HL-60 (cell line): ENCODE measurements at regions not wholly inside any gene's neighbourhood (a gene's known extent, or its start where the extent isn't known, plus 50 kb on each side); places are given as distances from the start of the nearest gene placed in this dataset.

ENCODE experiments used
- DNase-seq, 2 experiments: peaks; one replicate each; pipeline ENCODE4 v3.0.0-alpha.2; 2010 to 2020; ENCODE audit warnings: low read depth in 1 of 2, low spot score in 1 of 2
- H3K27ac ChIP-seq: fragments of 250-450 bp; sonication (Bioruptor Pico); replicated peaks from 2 replicates; pipeline ENCODE4 v1.5.1; 2020; ENCODE audit warnings: mild to moderate bottlenecking, moderate library complexity
- H3K27me3 ChIP-seq: fragments of 250-450 bp; sonication (Bioruptor Pico); 2 replicates; pipeline ENCODE4 v1.5.1; 2021; ENCODE audit warnings: mild to moderate bottlenecking, moderate library complexity; ENCODE audit not compliant: insufficient read depth, poor library complexity, severe bottlenecking
- H3K4me3 ChIP-seq: replicated peaks from 2 replicates; pipeline ENCODE4 v1.5.1; 2011; ENCODE audit warnings: mild to moderate bottlenecking, control low read depth, low read length; ENCODE audit not compliant: insufficient read depth
- GABPA ChIP-seq: IDR thresholded peaks from 2 replicates; pipeline ENCODE4 v1.6.1; 2012; ENCODE audit warnings: low read depth
- POLR2AphosphoS5 ChIP-seq: IDR thresholded peaks from 2 replicates; pipeline ENCODE4 v1.6.1; 2012; ENCODE audit warnings: low read depth
- SPI1 ChIP-seq: IDR thresholded peaks from 2 replicates; pipeline ENCODE4 v1.6.1; 2012; ENCODE audit warnings: low read depth, mild to moderate bottlenecking, borderline replicate concordance
- TF ChIP-seq, protein P1 (sequence below): IDR thresholded peaks from one replicate; pipeline ENCODE4 v1.5.1; 2011; ENCODE audit warnings: low read length, control low read depth, inconsistent platforms; ENCODE audit not compliant: insufficient read depth
- TF ChIP-seq, protein P2 (sequence below): IDR thresholded peaks from 2 replicates; pipeline ENCODE4 v1.6.1; 2012; ENCODE audit warnings: low read depth; ENCODE audit not compliant: insufficient replicate concordance

GRCh38 chr15:85963262-85963760, 116.4 kb upstream of the AGBL1 start:
- no peak for DNase-seq
- Histone ChIP-seq H3K4me3 (no peak overlapping the region), H3K27me3 (no peaks in the 10 kb centered on the region), H3K27ac (no peak overlapping the region)
- TF ChIP-seq, protein P1, sequence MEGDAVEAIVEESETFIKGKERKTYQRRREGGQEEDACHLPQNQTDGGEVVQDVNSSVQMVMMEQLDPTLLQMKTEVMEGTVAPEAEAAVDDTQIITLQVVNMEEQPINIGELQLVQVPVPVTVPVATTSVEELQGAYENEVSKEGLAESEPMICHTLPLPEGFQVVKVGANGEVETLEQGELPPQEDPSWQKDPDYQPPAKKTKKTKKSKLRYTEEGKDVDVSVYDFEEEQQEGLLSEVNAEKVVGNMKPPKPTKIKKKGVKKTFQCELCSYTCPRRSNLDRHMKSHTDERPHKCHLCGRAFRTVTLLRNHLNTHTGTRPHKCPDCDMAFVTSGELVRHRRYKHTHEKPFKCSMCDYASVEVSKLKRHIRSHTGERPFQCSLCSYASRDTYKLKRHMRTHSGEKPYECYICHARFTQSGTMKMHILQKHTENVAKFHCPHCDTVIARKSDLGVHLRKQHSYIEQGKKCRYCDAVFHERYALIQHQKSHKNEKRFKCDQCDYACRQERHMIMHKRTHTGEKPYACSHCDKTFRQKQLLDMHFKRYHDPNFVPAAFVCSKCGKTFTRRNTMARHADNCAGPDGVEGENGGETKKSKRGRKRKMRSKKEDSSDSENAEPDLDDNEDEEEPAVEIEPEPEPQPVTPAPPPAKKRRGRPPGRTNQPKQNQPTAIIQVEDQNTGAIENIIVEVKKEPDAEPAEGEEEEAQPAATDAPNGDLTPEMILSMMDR: no peak
- TF ChIP-seq POLR2AphosphoS5 (no peak), SPI1 (no peak), GABPA (no peak)
- TF ChIP-seq, protein P2, sequence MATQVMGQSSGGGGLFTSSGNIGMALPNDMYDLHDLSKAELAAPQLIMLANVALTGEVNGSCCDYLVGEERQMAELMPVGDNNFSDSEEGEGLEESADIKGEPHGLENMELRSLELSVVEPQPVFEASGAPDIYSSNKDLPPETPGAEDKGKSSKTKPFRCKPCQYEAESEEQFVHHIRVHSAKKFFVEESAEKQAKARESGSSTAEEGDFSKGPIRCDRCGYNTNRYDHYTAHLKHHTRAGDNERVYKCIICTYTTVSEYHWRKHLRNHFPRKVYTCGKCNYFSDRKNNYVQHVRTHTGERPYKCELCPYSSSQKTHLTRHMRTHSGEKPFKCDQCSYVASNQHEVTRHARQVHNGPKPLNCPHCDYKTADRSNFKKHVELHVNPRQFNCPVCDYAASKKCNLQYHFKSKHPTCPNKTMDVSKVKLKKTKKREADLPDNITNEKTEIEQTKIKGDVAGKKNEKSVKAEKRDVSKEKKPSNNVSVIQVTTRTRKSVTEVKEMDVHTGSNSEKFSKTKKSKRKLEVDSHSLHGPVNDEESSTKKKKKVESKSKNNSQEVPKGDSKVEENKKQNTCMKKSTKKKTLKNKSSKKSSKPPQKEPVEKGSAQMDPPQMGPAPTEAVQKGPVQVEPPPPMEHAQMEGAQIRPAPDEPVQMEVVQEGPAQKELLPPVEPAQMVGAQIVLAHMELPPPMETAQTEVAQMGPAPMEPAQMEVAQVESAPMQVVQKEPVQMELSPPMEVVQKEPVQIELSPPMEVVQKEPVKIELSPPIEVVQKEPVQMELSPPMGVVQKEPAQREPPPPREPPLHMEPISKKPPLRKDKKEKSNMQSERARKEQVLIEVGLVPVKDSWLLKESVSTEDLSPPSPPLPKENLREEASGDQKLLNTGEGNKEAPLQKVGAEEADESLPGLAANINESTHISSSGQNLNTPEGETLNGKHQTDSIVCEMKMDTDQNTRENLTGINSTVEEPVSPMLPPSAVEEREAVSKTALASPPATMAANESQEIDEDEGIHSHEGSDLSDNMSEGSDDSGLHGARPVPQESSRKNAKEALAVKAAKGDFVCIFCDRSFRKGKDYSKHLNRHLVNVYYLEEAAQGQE: no peak

- TF ChIP-seq POLR2AphosphoS5 (no peak), GABPA (no peak)
- TF ChIP-seq, protein P1: no peak
- no peaks in the 10 kb centered on the region for H3K27me3 ChIP-seq
- H3K27ac ChIP-seq: no peak overlapping the region
- H3K4me3 ChIP-seq: no peak overlapping the region
- DNase-seq: no peak
Measured at GRCh38 chr15:85964471-85964870, 115.2 kb upstream of the AGBL1 start.

DNA sequence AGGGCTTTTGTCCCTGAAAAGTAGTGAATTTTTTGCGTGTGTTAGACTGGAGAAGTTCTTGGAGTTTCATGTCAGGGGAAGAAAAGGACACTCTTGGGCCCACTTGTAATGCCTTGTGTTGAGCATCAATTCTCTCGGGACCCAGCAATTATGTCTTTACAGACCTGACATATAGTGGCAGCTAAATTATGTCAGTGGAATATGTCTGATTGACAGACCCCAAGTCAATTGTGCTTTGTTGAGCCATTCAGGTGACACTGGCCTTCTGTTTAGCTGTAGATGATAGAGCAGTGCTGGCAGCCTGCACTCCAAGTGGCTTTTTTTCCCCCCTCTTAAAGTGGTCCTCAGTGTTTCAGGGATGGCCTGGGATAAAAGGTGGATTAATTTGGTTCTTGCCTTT, 112.1 kb upstream of the AGBL1 start:
- TF ChIP-seq GABPA (no peak), SPI1 (no peak), POLR2AphosphoS5 (no peak)
- TF ChIP-seq, protein P1: no peak
- TF ChIP-seq, protein P2: no peak
- no peaks in the 10 kb centered on the region for H3K27me3 ChIP-seq

GRCh38 chr15:85972805-85973540, 106.7 kb upstream of the AGBL1 start:
- TF ChIP-seq, protein P2: no peak
- TF ChIP-seq, protein P1: no peak
- TF ChIP-seq GABPA (no peak), SPI1 (no peak), POLR2AphosphoS5 (no peak)
- H3K4me3 ChIP-seq: no peak overlapping the region
- H3K27ac ChIP-seq: no peak overlapping the region
- DNase-seq: no peak
- no peaks in the 10 kb centered on the region for H3K27me3 ChIP-seq

More for the DNA sequence above, 112.1 kb upstream of the AGBL1 start:
- Histone ChIP-seq H3K27ac (no peak overlapping the region), H3K4me3 (no peak overlapping the region)
- no peak for DNase-seq
